CD8-positive, alpha-beta memory T cell (primary cell): ENCODE measurements at regions not wholly inside any gene's neighbourhood (a gene's known extent, or its start where the extent isn't known, plus 50 kb on each side); places are given as distances from the start of the nearest gene placed in this dataset.

Experiments used
- CTCF ChIA-PET: fragments of 350-600 bp; sonication (Branson Sonifier 250); formaldehyde crosslinking; loops from one replicate; lab custom pipeline; 2021; ENCODE audit warnings: antibody characterized with exemption; lab: Charles Lee
- POLR2A ChIA-PET: fragments of 350-600 bp; sonication (Branson Sonifier 250); formaldehyde crosslinking; loops from one replicate; lab custom pipeline; 2021; ENCODE audit warnings: antibody characterized with exemption; lab: Charles Lee
- DNase-seq, 5 donors: peaks; one replicate each; pipeline versions ENCODE4 v3.0.0 to v3.0.0-alpha.2; 2020 to 2022; ENCODE audit warnings: mixed read lengths in 1 of 5
- H3K27ac ChIP-seq: one replicate; pipeline ENCODE4 v1.7.0; 2013; ENCODE audit warnings: low read depth, mild to moderate bottlenecking, low read length, moderate library complexity
- H3K27me3 ChIP-seq: 2 replicates; pipeline ENCODE4 v1.7.0; 2013; ENCODE audit warnings: low read length, mild to moderate bottlenecking; ENCODE audit not compliant: insufficient read depth, poor library complexity, severe bottlenecking
- H3K36me3 ChIP-seq: 2 replicates; pipeline ENCODE4 v1.7.0; 2013; ENCODE audit warnings: mild to moderate bottlenecking, low read length, moderate library complexity; ENCODE audit not compliant: insufficient read depth
- H3K4me1 ChIP-seq: 2 replicates; pipeline ENCODE4 v1.7.0; 2013; ENCODE audit warnings: mild to moderate bottlenecking, low read length, moderate library complexity; ENCODE audit not compliant: insufficient read depth
- H3K4me3 ChIP-seq: 2 replicates; pipeline ENCODE4 v1.7.0; 2013; ENCODE audit warnings: mild to moderate bottlenecking, low read length
- H3K9me3 ChIP-seq: 2 replicates; pipeline ENCODE4 v1.7.0; 2013; ENCODE audit warnings: mild to moderate bottlenecking, low read length
- H3K27ac Mint-ChIP-seq, 8 donors: one replicate each; pipeline ENCODE4 v1.8.0; 2020 to 2021; ENCODE audit warnings: mixed read lengths in 8 of 8, mild to moderate bottlenecking in 6 of 8, inconsistent platforms in 3 of 8, moderate library complexity in 3 of 8
- H3K27me3 Mint-ChIP-seq, 2 donors: one replicate each; pipeline ENCODE4 v1.8.0; 2020 to 2021; ENCODE audit warnings: mixed read lengths in 2 of 2, mild to moderate bottlenecking in 1 of 2, moderate library complexity in 1 of 2
- H3K36me3 Mint-ChIP-seq, 3 donors: one replicate each; pipeline ENCODE4 v1.8.0; 2020 to 2021; ENCODE audit warnings: mixed read lengths in 3 of 3, inconsistent platforms in 1 of 3, mild to moderate bottlenecking in 1 of 3
- H3K4me1 Mint-ChIP-seq, 3 donors: one replicate each; pipeline ENCODE4 v1.8.0; 2020 to 2021; ENCODE audit warnings: mixed read lengths in 3 of 3, inconsistent platforms in 1 of 3, mild to moderate bottlenecking in 1 of 3
- H3K4me3 Mint-ChIP-seq, 7 donors: one replicate each; pipeline ENCODE4 v1.8.0; 2020 to 2021; ENCODE audit warnings: mixed read lengths in 7 of 7, mild to moderate bottlenecking in 6 of 7, moderate library complexity in 4 of 7, inconsistent platforms in 2 of 7
- H3K9me3 Mint-ChIP-seq, 5 donors: one replicate each; pipeline ENCODE4 v1.8.0; 2020 to 2022; ENCODE audit warnings: mixed read lengths in 5 of 5, mild to moderate bottlenecking in 3 of 5, moderate library complexity in 2 of 5, inconsistent platforms in 1 of 5

- no peaks in the 10 kb centered on the region for H3K27me3 Mint-ChIP-seq
- Histone ChIP-seq H3K4me1 (no peaks in the 10 kb centered on the region), H3K27me3 (no peaks in the 10 kb centered on the region), H3K9me3 (no peaks in the 10 kb centered on the region), H3K4me3 (no peak overlapping the region), H3K27ac (no peak overlapping the region), H3K36me3 (no peaks in the 10 kb centered on the region)
- H3K4me1 Mint-ChIP-seq = peaks cover 2 to 41% (median 20%) of the 10 kb centered on the region in 3 donors
- DNase-seq = no peak
- no peak overlapping the region for H3K4me3 Mint-ChIP-seq
- H3K36me3 Mint-ChIP-seq = peaks cover 0 to 4% (median 0%) of the 10 kb centered on the region in 3 donors
- ChIA-PET CTCF (interaction anchor here (1.4 kb wide), 1 partner anchor 8 kb away, joined by 3 read pairs; no protein-coding TSS in a partner anchor), POLR2A (no interaction called here)
- H3K27ac Mint-ChIP-seq = peak overlapping the region in 1 of 8 donors; percentile 36
- peaks cover 0 to 5% (median 0%) of the 10 kb centered on the region in 5 donors for H3K9me3 Mint-ChIP-seq
Observed at GRCh38 chr3:31358473-31359070, 174.2 kb upstream of the STT3B start.

GRCh38 chr3:31361371-31362273, 171.1 kb upstream of the STT3B start:
- no peaks in the 10 kb centered on the region for H3K27me3 ChIP-seq
- H3K27ac Mint-ChIP-seq = no peak overlapping the region
- H3K36me3 Mint-ChIP-seq = no peaks in the 10 kb centered on the region
- no peak for DNase-seq
- no peak overlapping the region for H3K27ac ChIP-seq
- ChIA-PET CTCF (no interaction called here), POLR2A (no interaction called here)
- H3K9me3 ChIP-seq = no peaks in the 10 kb centered on the region
- no peaks in the 10 kb centered on the region for H3K36me3 ChIP-seq
- peaks cover 0 to 2% (median 0%) of the 10 kb centered on the region in 5 donors for H3K9me3 Mint-ChIP-seq
- H3K4me1 ChIP-seq = no peaks in the 10 kb centered on the region
- H3K4me3 ChIP-seq = no peak overlapping the region
- no peaks in the 10 kb centered on the region for H3K27me3 Mint-ChIP-seq
- H3K4me1 Mint-ChIP-seq = peaks cover 5 to 48% (median 20%) of the 10 kb centered on the region in 3 donors
- no peak overlapping the region for H3K4me3 Mint-ChIP-seq

- no peaks in the 10 kb centered on the region for H3K4me1 ChIP-seq
- H3K36me3 ChIP-seq = no peaks in the 10 kb centered on the region
- ChIA-PET POLR2A (no interaction called here), CTCF (no interaction called here)
- H3K27ac ChIP-seq = no peak overlapping the region
- no peak overlapping the region for H3K4me3 ChIP-seq
- DNase-seq = no peak
- H3K9me3 Mint-ChIP-seq = no peaks in the 10 kb centered on the region
- no peaks in the 10 kb centered on the region for H3K27me3 ChIP-seq
- no peak overlapping the region for H3K4me3 Mint-ChIP-seq
- H3K4me1 Mint-ChIP-seq = peaks cover 5 to 28% (median 9%) of the 10 kb centered on the region in 3 donors
- H3K9me3 ChIP-seq = no peaks in the 10 kb centered on the region
- H3K36me3 Mint-ChIP-seq = no peaks in the 10 kb centered on the region
- H3K27ac Mint-ChIP-seq = no peak overlapping the region
- peaks cover 0 to 2% of the 10 kb centered on the region in 2 donors for H3K27me3 Mint-ChIP-seq
Observed at GRCh38 chr3:31364188-31364587, 168.5 kb upstream of the STT3B start.

- DNase-seq = no peak
- H3K27ac ChIP-seq = no peak overlapping the region
- H3K9me3 ChIP-seq = no peaks in the 10 kb centered on the region
- H3K27me3 Mint-ChIP-seq = peaks cover 0 to 2% of the 10 kb centered on the region in 2 donors
- H3K4me1 ChIP-seq = no peaks in the 10 kb centered on the region
- no peak overlapping the region for H3K4me3 ChIP-seq
- H3K27me3 ChIP-seq = no peaks in the 10 kb centered on the region
- peaks cover 5 to 27% (median 9%) of the 10 kb centered on the region in 3 donors for H3K4me1 Mint-ChIP-seq
- no peak overlapping the region for H3K4me3 Mint-ChIP-seq
- H3K36me3 ChIP-seq = no peaks in the 10 kb centered on the region
- ChIA-PET POLR2A (no interaction called here), CTCF (no interaction called here)
- H3K36me3 Mint-ChIP-seq = no peaks in the 10 kb centered on the region
- H3K27ac Mint-ChIP-seq = no peak overlapping the region
- no peaks in the 10 kb centered on the region for H3K9me3 Mint-ChIP-seq
Observed at GRCh38 chr3:31364711-31365110, 168.0 kb upstream of the STT3B start.

- Mint-ChIP-seq H3K4me3 (no peak overlapping the region), H3K27me3 (peaks cover 0 to 2% of the 10 kb centered on the region in 2 donors), H3K27ac (no peak overlapping the region), H3K9me3 (no peaks in the 10 kb centered on the region), H3K36me3 (no peaks in the 10 kb centered on the region), H3K4me1 (peaks cover 2 to 7% (median 5%) of the 10 kb centered on the region in 3 donors)
- Histone ChIP-seq H3K27me3 (no peaks in the 10 kb centered on the region), H3K9me3 (no peaks in the 10 kb centered on the region), H3K4me3 (no peak overlapping the region), H3K4me1 (no peaks in the 10 kb centered on the region), H3K36me3 (no peaks in the 10 kb centered on the region), H3K27ac (no peak overlapping the region)
- DNase-seq = no peak
- ChIA-PET POLR2A (no interaction called here), CTCF (interaction anchor here (1.3 kb wide), 1 partner anchor 10 kb away, joined by 3 read pairs; no protein-coding TSS in a partner anchor)
Observed at GRCh38 chr3:31367518-31367917, 165.2 kb upstream of the STT3B start.

GRCh38 chr3:31369637-31370379, 162.9 kb upstream of the STT3B start:
- no peak for DNase-seq
- no peak overlapping the region for H3K27ac Mint-ChIP-seq
- no peaks in the 10 kb centered on the region for H3K9me3 Mint-ChIP-seq
- Histone ChIP-seq H3K27me3 (no peaks in the 10 kb centered on the region), H3K27ac (no peak overlapping the region), H3K4me3 (no peak overlapping the region), H3K36me3 (no peaks in the 10 kb centered on the region), H3K4me1 (no peaks in the 10 kb centered on the region), H3K9me3 (no peaks in the 10 kb centered on the region)
- no peaks in the 10 kb centered on the region for H3K36me3 Mint-ChIP-seq
- CTCF ChIA-PET = no interaction called here
- H3K27me3 Mint-ChIP-seq = peaks cover 0 to 2% of the 10 kb centered on the region in 2 donors
- POLR2A ChIA-PET = no interaction called here
- no peak overlapping the region for H3K4me3 Mint-ChIP-seq
- H3K4me1 Mint-ChIP-seq = peaks cover 1 to 5% (median 3%) of the 10 kb centered on the region in 3 donors

- H3K9me3 Mint-ChIP-seq = no peaks in the 10 kb centered on the region
- H3K36me3 ChIP-seq = no peaks in the 10 kb centered on the region
- no peaks in the 10 kb centered on the region for H3K27me3 ChIP-seq
- H3K4me3 Mint-ChIP-seq = no peak overlapping the region
- no peaks in the 10 kb centered on the region for H3K4me1 ChIP-seq
- ChIA-PET POLR2A (no interaction called here), CTCF (no interaction called here)
- H3K4me1 Mint-ChIP-seq = peaks cover 0 to 5% (median 0%) of the 10 kb centered on the region in 3 donors
- H3K4me3 ChIP-seq = no peak overlapping the region
- H3K27ac Mint-ChIP-seq = no peak overlapping the region
- H3K27me3 Mint-ChIP-seq = peaks cover 0 to 2% of the 10 kb centered on the region in 2 donors
- no peaks in the 10 kb centered on the region for H3K36me3 Mint-ChIP-seq
- no peaks in the 10 kb centered on the region for H3K9me3 ChIP-seq
- no peak overlapping the region for H3K27ac ChIP-seq
- DNase-seq = no peak
Observed at GRCh38 chr3:31370380-31370666, 162.4 kb upstream of the STT3B start.

- Mint-ChIP-seq H3K4me3 (no peak overlapping the region), H3K36me3 (no peaks in the 10 kb centered on the region), H3K27ac (no peak overlapping the region), H3K27me3 (peaks cover 0 to 2% of the 10 kb centered on the region in 2 donors), H3K9me3 (no peaks in the 10 kb centered on the region), H3K4me1 (peaks cover 0 to 5% (median 0%) of the 10 kb centered on the region in 3 donors)
- no peak overlapping the region for H3K4me3 ChIP-seq
- DNase-seq = no peak
- no peaks in the 10 kb centered on the region for H3K9me3 ChIP-seq
- H3K4me1 ChIP-seq = no peaks in the 10 kb centered on the region
- ChIA-PET CTCF (no interaction called here), POLR2A (no interaction called here)
- H3K36me3 ChIP-seq = no peaks in the 10 kb centered on the region
- no peak overlapping the region for H3K27ac ChIP-seq
- no peaks in the 10 kb centered on the region for H3K27me3 ChIP-seq
Observed at GRCh38 chr3:31370681-31371080, 162.0 kb upstream of the STT3B start.
